Activated CD4-positive, alpha-beta T cell treated with anti-CD3 and anti-CD28 coated beads for 36 hours (primary cell): ENCODE measurements at regions not wholly inside any gene's neighbourhood (a gene's known extent, or its start where the extent isn't known, plus 50 kb on each side); places are given as distances from the start of the nearest gene placed in this dataset.
A peak's percentile ranks its signal among the peaks of the same experiment; 100 is the strongest.
"Not testable (repeated sequence)": the region's sequence is repeated elsewhere in the genome, so short reads cannot be mapped to it uniquely, and the experiment has no call there.

Experiments used
- ATAC-seq: fragments of 200-7000 bp; cut with Tn5 transposase; one replicate; pipeline ENCODE4 v1.10.0; 2021; ENCODE audit warnings: mild to moderate bottlenecking, moderate library complexity
- CTCF ChIA-PET: fragments of 350-600 bp; sonication (Branson Sonifier 250); formaldehyde crosslinking; loops from one replicate; lab custom pipeline; 2021; ENCODE audit warnings: antibody characterized with exemption; lab: Charles Lee
- POLR2A ChIA-PET: fragments of 350-600 bp; sonication (Branson Sonifier 250); formaldehyde crosslinking; loops from one replicate; lab custom pipeline; 2021; ENCODE audit warnings: antibody characterized with exemption, inconsistent platforms; lab: Charles Lee
- DNase-seq: peaks from one replicate; pipeline ENCODE4 v3.0.0-alpha.2; 2020
- H3K27ac Mint-ChIP-seq: one replicate; pipeline ENCODE4 v1.8.0; 2021; ENCODE audit warnings: mixed read lengths
- H3K27me3 Mint-ChIP-seq: one replicate; pipeline ENCODE4 v1.8.0; 2021; ENCODE audit warnings: mixed read lengths
- H3K36me3 Mint-ChIP-seq: one replicate; pipeline ENCODE4 v1.8.0; 2021; ENCODE audit warnings: low read depth, mixed read lengths
- H3K4me1 Mint-ChIP-seq: one replicate; pipeline ENCODE4 v1.8.0; 2021; ENCODE audit warnings: mixed read lengths
- H3K4me3 Mint-ChIP-seq: one replicate; pipeline ENCODE4 v1.8.0; 2021; ENCODE audit warnings: mild to moderate bottlenecking, moderate library complexity, mixed read lengths
- H3K9me3 Mint-ChIP-seq: one replicate; pipeline ENCODE4 v1.8.0; 2021; ENCODE audit warnings: low read depth, mixed read lengths
- intact Hi-C, 2 experiments: fragments of 100-400 bp; cut with DNase I in 1 of 2; cut with micrococcal nuclease in 1 of 2; formaldehyde crosslinking; loops; one replicate each; pipeline versions ENCODE4 v1.14.2 to v1.15.1; 2022 to 2024; cut with DNase I, micrococcal nuclease

DNA sequence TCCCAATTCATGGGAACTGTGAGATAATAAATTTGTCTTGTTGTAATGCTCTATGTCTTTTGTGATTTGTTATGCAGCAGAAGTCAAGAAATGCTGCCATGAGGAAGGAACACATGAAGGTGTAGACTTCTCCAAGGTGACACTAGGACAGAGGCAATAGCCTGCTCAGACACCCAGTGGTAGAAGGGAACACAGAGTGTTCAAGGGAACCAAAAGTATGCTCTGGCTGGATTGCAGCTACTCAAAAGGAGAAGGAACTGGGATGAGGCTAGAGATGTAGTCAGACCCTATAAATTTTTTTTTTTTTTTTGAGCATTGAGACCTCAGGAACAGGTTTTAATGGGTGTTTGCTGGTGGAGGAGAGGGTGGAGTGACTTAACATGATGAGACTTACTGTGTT is 232.5 kb downstream of the PARP8 start:
- no peaks in the 10 kb centered on the region for H3K36me3 Mint-ChIP-seq
- DNase-seq (no peak), ATAC-seq (no peak)
- H3K9me3 Mint-ChIP-seq = no peaks in the 10 kb centered on the region
- H3K4me1 Mint-ChIP-seq = no peaks in the 10 kb centered on the region
- H3K27me3 Mint-ChIP-seq = peaks cover 9% of the 10 kb centered on the region
- ChIA-PET CTCF (no interaction called here), POLR2A (no interaction called here)
- H3K4me3 Mint-ChIP-seq = no peak overlapping the region
- no peak overlapping the region for H3K27ac Mint-ChIP-seq
- intact Hi-C loops = no loop called here

DNA sequence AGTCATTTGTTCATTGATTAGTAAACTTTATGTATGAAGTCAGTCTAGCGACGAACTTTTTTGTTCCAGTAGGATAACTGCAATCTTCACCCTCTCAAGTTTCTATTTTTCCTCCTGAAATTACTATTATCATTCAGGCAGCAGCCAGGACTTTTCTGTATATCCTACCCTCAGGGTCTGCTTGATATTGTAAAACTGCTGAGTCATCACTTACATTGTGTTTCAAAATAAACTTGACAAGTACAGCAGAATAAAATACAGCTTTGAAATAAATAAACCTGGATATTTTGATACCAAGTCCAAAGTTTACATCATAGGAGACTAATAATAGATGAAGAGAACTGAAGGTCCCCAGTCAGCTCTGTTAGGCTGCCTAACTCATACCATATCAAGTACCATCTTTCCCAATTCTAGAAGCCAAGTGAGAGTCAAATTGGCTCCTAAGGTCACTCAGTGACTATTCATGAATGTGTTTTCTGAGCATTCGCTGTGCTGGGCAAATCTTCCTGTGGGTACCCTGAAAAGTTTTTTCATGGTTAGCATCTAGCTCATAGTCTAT is 234.6 kb downstream of the PARP8 start:
- no peak for DNase-seq
- Mint-ChIP-seq H3K4me3 (no peak overlapping the region), H3K36me3 (no peaks in the 10 kb centered on the region), H3K27me3 (peaks cover 9% of the 10 kb centered on the region), H3K9me3 (no peaks in the 10 kb centered on the region), H3K4me1 (no peaks in the 10 kb centered on the region), H3K27ac (no peak overlapping the region)
- intact Hi-C loops = no loop called here
- no peak for ATAC-seq
- CTCF ChIA-PET = no interaction called here
- POLR2A ChIA-PET = no interaction called here

DNA sequence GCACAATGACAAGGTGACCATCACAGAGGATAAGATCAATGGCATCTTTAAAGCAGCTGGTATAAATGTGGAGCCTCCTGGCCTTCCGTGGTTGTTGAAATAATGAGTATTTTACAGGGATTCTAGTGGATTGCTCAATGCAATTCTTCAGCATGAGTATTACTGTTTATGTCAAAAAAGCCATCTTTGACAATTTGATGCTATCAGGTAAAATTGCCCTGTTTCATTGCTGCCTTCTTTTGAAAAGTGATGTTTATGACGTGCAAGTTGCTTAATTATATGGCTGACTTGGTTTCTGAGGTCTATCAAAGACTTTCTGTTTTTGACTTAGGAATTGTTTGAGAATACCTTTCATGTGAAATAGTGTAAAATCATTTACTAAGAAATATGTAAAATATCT is 237.2 kb downstream of the PARP8 start:
- intact Hi-C loops = no loop called here
- Mint-ChIP-seq H3K9me3 (no peaks in the 10 kb centered on the region), H3K4me1 (no peaks in the 10 kb centered on the region), H3K27me3 (peaks cover 9% of the 10 kb centered on the region), H3K4me3 (no peak overlapping the region), H3K36me3 (no peaks in the 10 kb centered on the region), H3K27ac (no peak overlapping the region)
- ATAC-seq (no peak), DNase-seq (no peak)
- CTCF ChIA-PET = no interaction called here
- POLR2A ChIA-PET = no interaction called here

DNA sequence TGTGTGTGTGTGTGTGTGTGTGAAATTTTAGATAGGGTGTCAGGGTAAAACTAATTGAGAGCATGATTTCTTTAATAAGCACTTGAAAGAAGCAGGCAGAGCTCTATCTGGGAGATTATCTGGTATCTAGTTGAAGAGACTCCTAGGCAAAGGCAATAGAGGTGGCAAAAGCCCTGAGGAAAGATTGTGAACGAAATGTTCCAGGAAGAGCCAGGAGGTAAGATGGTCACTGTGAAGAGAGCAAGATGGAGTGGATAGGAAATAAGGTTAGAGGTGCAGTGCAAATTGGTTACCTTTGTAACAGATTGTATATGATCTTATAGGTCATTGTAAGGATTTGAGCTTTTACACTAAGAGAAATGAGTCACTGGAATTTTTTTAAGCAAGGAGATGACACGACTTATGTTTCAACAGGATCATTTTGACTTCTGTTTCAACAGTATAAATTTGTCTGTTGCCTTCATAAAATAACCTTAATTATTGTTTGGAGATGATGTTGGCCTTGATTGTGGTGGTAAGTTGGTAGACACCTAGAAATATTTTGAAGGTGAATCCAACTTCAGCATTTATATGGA is 239.6 kb downstream of the PARP8 start:
- no peak overlapping the region for H3K27ac Mint-ChIP-seq
- no peaks in the 10 kb centered on the region for H3K9me3 Mint-ChIP-seq

DNA sequence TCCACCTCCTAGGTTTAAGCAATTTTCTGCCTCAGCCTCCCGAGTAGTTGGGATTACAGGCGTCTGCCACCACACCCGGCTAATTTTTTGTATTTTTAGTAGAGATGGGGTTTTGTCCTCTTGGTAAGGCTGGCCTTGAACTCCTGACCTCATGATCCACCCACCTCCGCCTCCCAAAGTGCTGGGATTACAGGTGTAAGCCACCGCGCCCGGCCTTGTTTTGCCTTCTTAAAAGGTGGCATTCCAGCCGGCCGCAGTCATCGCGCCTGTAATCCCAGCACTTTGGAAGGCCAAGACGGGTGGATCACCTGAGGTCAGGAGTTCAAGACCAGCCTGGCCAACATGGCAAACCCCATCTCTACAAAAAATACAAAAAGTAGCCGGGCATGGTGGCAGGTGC is 253.7 kb downstream of the PARP8 start:
- intact Hi-C loops, H3K4me3 Mint-ChIP-seq, H3K27ac Mint-ChIP-seq, CTCF ChIA-PET, POLR2A ChIA-PET, H3K36me3 Mint-ChIP-seq, H3K9me3 Mint-ChIP-seq, H3K27me3 Mint-ChIP-seq, H3K4me1 Mint-ChIP-seq, DNase-seq, ATAC-seq: not testable (repeated sequence)

More for the DNA sequence above, 239.6 kb downstream of the PARP8 start:
- ATAC-seq (no peak), DNase-seq (no peak)
- Mint-ChIP-seq H3K27me3 (peaks cover 4% of the 10 kb centered on the region), H3K4me3 (no peak overlapping the region), H3K4me1 (no peaks in the 10 kb centered on the region), H3K36me3 (no peaks in the 10 kb centered on the region)
- POLR2A ChIA-PET = no interaction called here
- CTCF ChIA-PET = interaction anchor here (0.5 kb wide), 1 partner anchor 547 kb away, joined by 3 read pairs; no protein-coding TSS in a partner anchor
- intact Hi-C loops = no loop called here

DNA sequence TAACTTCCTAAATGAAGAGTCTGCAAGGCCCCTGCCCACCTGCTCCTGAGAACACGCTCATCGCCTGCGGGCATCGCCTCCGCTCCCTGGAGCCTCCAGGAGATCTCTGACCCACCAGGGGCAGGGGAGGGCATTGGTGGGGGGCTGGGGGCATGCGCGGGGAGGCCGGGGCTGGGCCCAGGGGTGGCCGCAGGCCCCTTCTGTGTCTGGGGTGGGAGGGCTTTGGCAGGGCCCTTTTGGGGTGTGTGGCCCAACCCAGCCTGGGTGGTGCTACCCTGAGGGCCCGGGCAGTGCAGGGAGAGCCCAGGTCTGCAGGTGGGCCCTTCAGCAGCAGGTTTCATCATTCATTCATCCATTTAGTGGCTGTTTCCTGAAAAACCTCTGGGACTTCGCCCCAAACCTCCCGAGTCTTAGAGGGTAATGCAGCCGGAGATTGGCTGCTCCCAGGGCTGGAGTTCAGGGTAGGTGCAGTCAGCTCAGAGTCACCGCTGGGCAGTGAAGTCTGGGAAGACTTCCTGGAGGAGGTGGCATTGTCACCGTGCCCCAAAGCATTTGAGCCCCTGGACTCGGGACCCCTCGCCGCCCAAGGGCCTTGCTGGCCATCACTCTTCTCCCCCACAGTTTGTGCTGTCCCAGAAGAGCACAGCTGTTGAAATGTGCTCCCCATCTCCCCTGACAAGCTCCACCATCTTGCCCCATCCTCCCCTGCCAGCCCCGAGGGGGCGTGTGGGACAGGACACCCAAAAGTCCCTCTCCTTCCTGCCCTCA is 255.1 kb downstream of the PARP8 start:
- DNase-seq (no peak), ATAC-seq (no peak)
- intact Hi-C loops = no loop called here
- ChIA-PET POLR2A (no interaction called here), CTCF (interaction anchor here (1.0 kb wide), 1 partner anchor 40 kb away, joined by 3 read pairs; no protein-coding TSS in a partner anchor)
- peaks cover 12% of the 10 kb centered on the region for H3K27me3 Mint-ChIP-seq
- H3K36me3 Mint-ChIP-seq = no peaks in the 10 kb centered on the region
- H3K27ac Mint-ChIP-seq = no peak overlapping the region
- no peaks in the 10 kb centered on the region for H3K4me1 Mint-ChIP-seq
- no peak overlapping the region for H3K4me3 Mint-ChIP-seq
- no peaks in the 10 kb centered on the region for H3K9me3 Mint-ChIP-seq

DNA sequence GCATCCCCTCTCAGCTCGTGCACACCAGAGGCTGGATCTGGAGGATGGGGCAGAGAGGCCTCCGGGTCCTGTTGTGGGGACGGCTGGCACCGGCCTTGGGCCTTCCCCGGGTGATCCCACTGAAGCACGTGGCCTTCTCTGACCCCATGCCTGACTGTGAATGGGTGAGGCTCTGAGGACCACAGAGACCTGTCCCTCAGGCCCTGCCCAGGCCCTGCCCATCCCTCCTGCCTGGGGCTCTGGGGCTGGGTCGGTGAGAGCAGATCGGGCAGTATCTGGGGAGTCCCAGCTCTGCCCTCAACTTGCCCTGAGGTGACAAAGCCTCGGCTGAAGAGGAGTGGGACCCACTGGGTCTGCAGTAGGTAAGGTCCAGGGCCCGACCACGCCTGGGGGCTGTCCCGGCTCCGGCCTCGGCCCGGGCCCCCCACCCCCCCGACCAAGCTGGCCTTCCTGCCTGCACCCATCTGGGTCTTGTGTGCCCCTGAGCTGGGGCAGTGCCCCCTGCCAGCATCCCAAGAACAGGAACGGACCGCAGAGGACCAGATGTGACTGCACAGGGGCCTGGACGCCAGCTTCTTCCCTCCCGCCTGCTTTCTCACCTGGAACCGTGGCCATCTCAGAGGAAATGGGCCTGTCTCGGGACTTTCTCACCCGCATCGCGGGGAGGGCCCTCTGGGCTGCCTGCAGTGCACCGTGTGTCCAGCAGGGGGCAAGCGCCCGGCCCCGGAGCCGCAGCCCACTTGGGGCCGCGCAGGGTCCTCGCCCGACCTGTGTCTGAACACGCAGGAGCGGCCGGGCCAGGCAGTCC is 255.9 kb downstream of the PARP8 start:
- H3K4me3 Mint-ChIP-seq, H3K27ac Mint-ChIP-seq, H3K36me3 Mint-ChIP-seq, POLR2A ChIA-PET, intact Hi-C loops, H3K9me3 Mint-ChIP-seq, H3K4me1 Mint-ChIP-seq: not testable (repeated sequence)
- peaks cover 12% of the 10 kb centered on the region for H3K27me3 Mint-ChIP-seq
- DNase-seq (peak; percentile 36), ATAC-seq (peak; percentile 64)
- CTCF ChIA-PET = interaction anchor here (1.0 kb wide), 1 partner anchor 39 kb away, joined by 3 read pairs; no protein-coding TSS in a partner anchor

DNA sequence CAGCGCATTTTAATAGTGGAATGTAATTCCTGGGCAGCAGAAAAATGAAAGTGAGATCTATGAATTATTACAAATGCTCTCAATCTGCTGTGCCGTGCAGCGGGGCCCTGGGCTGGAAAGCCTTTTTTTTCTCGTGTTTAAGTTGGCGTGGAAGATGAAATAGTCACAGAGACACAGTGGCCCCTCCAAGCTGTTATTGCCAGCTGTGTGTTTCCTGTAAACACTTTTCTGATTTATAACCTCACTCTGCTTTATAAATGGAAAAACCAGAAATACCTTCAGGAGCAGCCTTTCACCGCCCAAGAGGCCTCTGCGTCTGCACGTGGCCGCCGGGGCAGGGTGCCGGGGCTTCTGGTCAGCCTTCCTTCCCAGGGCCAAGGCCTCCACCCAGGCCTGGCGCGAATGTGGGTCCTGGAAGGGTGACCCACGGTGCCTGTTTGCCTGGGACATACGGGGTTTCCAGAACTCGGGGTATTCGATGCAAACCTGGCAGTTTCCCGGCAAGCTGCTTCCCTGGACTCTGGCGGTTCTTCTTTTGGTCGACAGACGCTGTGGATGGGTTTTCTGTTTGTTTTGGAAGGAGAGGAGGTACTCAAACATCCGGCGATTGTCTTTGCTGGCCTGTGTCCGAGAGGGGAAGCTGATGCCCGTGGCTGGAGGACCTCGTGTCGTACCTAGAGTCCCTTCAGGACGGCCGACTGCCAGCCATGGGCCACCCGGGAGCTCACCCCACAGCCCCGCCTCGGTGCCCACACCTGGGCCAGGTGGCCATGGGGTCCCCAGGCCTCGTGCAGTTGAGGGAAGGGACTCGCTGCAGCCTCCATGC is 256.7 kb downstream of the PARP8 start:
- intact Hi-C loops = no loop called here
- H3K4me1 Mint-ChIP-seq = no peaks in the 10 kb centered on the region
- CTCF ChIA-PET = interaction anchor here (0.6 kb wide), 1 partner anchor 115 kb away, joined by 3 read pairs; no protein-coding TSS in a partner anchor
- no peaks in the 10 kb centered on the region for H3K9me3 Mint-ChIP-seq
- DNase-seq (no peak), ATAC-seq (no peak)
- POLR2A ChIA-PET = no interaction called here
- H3K27ac Mint-ChIP-seq = no peak overlapping the region
- H3K36me3 Mint-ChIP-seq = no peaks in the 10 kb centered on the region
- H3K27me3 Mint-ChIP-seq = peaks cover 14% of the 10 kb centered on the region
- H3K4me3 Mint-ChIP-seq = no peak overlapping the region

DNA sequence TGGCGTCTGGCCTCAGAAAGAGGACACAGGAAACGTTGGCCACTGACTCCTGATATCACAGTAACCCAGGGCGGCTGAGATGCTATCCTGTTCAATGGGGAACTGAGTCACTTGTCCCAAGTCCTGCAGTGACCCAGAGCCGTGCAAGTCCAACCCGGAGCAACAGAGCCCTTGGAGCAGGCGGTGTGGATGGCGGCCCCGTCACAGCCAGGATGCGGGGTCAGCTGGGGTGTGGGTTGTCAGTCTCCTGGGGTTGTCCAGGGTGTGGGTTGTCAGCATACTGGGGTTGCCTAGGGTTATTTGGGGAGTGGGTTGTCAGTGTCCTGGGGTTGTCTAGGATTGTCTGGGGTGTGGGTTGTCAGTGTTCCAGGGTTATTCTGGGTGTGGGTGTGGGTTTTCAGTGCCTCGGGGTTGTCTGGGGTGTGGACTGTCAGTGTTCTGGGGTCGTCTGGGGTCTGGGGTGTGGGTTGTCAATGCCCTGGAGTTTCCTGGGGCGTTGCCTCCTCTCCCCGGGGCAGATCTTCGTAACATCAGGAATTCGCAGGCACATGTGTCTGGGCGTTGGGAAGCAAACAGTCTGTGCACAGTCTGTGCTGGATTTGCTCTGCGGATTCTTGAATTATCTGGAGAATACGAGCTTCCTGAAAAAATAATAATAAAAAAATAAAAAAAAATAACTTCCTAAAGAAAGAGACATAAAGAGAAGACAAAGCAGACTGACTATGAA is 257.5 kb downstream of the PARP8 start:
- DNase-seq = no peak
- H3K9me3 Mint-ChIP-seq = no peaks in the 10 kb centered on the region
- no peak overlapping the region for H3K4me3 Mint-ChIP-seq
- no peak overlapping the region for H3K27ac Mint-ChIP-seq
- ChIA-PET POLR2A (no interaction called here), CTCF (interaction anchor here (0.6 kb wide), 1 partner anchor 116 kb away, joined by 3 read pairs; no protein-coding TSS in a partner anchor)
- no peaks in the 10 kb centered on the region for H3K36me3 Mint-ChIP-seq
- H3K27me3 Mint-ChIP-seq = peaks cover 14% of the 10 kb centered on the region
- intact Hi-C loops = no loop called here
- no peak for ATAC-seq
- H3K4me1 Mint-ChIP-seq = no peaks in the 10 kb centered on the region

DNA sequence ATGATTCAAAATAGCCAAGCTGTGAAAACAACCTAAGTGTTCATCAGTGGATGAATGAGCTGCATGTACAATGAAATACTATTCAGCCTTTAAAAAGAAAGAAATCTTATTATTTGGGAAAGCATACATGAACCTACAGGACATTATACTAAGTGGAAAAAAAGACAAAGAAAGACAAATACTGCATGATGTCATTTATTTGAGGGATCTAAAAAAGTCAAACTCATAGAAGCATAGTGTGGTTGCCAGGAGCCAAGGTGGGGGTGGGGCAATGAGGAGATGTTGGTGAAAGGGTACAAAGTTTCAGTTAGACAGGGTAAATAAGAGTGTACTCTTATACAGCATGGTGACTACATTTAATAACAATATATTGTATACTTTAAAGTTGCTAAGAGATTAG is 261.5 kb downstream of the PARP8 start:
- intact Hi-C loops = no loop called here
- Mint-ChIP-seq H3K9me3 (no peaks in the 10 kb centered on the region), H3K4me1 (no peaks in the 10 kb centered on the region), H3K27ac (no peak overlapping the region), H3K36me3 (no peaks in the 10 kb centered on the region), H3K4me3 (no peak overlapping the region), H3K27me3 (peaks cover 19% of the 10 kb centered on the region)
- POLR2A ChIA-PET = no interaction called here
- DNase-seq (no peak), ATAC-seq (no peak)
- CTCF ChIA-PET = no interaction called here
